ENCODE measurements at regions not wholly inside any gene's neighbourhood (a gene's known extent, or its start where the extent isn't known, plus 50 kb on each side); places are given as distances from the start of the nearest gene placed in this dataset.

- H3K9me2 ChIP-seq (ENCODE audit: insufficient read depth, low read length): no peaks in the 10 kb centered on the region
- H3K9me3 ChIP-seq (ENCODE audit: low read length): no peaks in the 10 kb centered on the region
- H3F3A ChIP-seq (ENCODE audit: insufficient read depth, low read length, poor library complexity, severe bottlenecking): no peaks in the 10 kb centered on the region
- no peak overlapping the region for H3K9ac ChIP-seq (ENCODE audit: low read length)
- peak overlapping the region; percentile 11 for H3K27ac ChIP-seq (ENCODE audit: low read length)
- H2AFZ ChIP-seq (ENCODE audit: low read depth, low read length): no peak overlapping the region
- H3K36me3 ChIP-seq (ENCODE audit: insufficient read depth, low read length): no peaks in the 10 kb centered on the region
- no peaks in the 10 kb centered on the region for H4K20me1 ChIP-seq (ENCODE audit: insufficient read depth)
- no peak for TF ChIP-seq CTCF (IDR thresholded peaks at IDR 0.05; ENCODE audit: poor library complexity, severe bottlenecking)
- TF ChIP-seq EZH2 (IDR thresholded peaks at IDR 0.05; ENCODE audit: borderline replicate concordance, insufficient read depth, low read length, poor library complexity, severe bottlenecking): no peak
- TF ChIP-seq SMC3 (conservative IDR thresholded peaks at IDR 0.05; ENCODE audit: poor library complexity): no peak
- no peak for TF ChIP-seq REST (IDR thresholded peaks at IDR 0.05; ENCODE audit: borderline replicate concordance)
- TF ChIP-seq RAD21 (conservative IDR thresholded peaks at IDR 0.05): no peak
- no peak for TF ChIP-seq TAF1 (IDR thresholded peaks at IDR 0.05; ENCODE audit: low read depth)
- no peak for TF ChIP-seq EP300 (conservative IDR thresholded peaks at IDR 0.05; ENCODE audit: poor library complexity, severe bottlenecking)
- TF ChIP-seq MXI1 (conservative IDR thresholded peaks at IDR 0.05; ENCODE audit: poor library complexity, severe bottlenecking): no peak
- TF ChIP-seq POLR2AphosphoS5 (IDR thresholded peaks at IDR 0.05): no peak
- no peak overlapping the region for H3K4me2 ChIP-seq (ENCODE audit: low read length)
- H3K27me3 ChIP-seq (ENCODE audit: insufficient read depth, low read depth, low read length): no peaks in the 10 kb centered on the region
- no peaks in the 10 kb centered on the region for H3K79me2 ChIP-seq (replicated peaks; ENCODE audit: insufficient read depth, low read length)
- no peak overlapping the region for H3K4me3 ChIP-seq (ENCODE audit: low read length)
Measured at GRCh38 chr16:63467513-63467912, 1431.3 kb upstream of the CDH8 start.

GRCh38 chr16:63462316-63462715 lies 1426.1 kb upstream of the CDH8 start:
- no peak for TF ChIP-seq REST (IDR thresholded peaks at IDR 0.05; ENCODE audit: borderline replicate concordance)
- no peak for TF ChIP-seq EZH2 (IDR thresholded peaks at IDR 0.05; ENCODE audit: borderline replicate concordance, insufficient read depth, low read length, poor library complexity, severe bottlenecking)
- TF ChIP-seq EP300 (conservative IDR thresholded peaks at IDR 0.05; ENCODE audit: poor library complexity, severe bottlenecking): no peak
- TF ChIP-seq SMC3 (conservative IDR thresholded peaks at IDR 0.05; ENCODE audit: poor library complexity): no peak
- Histone ChIP-seq H3K36me3 (ENCODE audit: insufficient read depth, low read length) (no peaks in the 10 kb centered on the region), H3K4me2 (ENCODE audit: low read length) (peak overlapping the region; percentile 4), H2AFZ (ENCODE audit: low read depth, low read length) (no peak overlapping the region), H3K27me3 (ENCODE audit: insufficient read depth, low read depth, low read length) (no peaks in the 10 kb centered on the region), H3K4me3 (ENCODE audit: low read length) (no peak overlapping the region), H3K9me2 (ENCODE audit: insufficient read depth, low read length) (no peaks in the 10 kb centered on the region), H4K20me1 (ENCODE audit: insufficient read depth) (no peaks in the 10 kb centered on the region), H3F3A (ENCODE audit: insufficient read depth, low read length, poor library complexity, severe bottlenecking) (no peaks in the 10 kb centered on the region), H3K9ac (ENCODE audit: low read length) (no peak overlapping the region), H3K79me2 (replicated peaks; ENCODE audit: insufficient read depth, low read length) (no peaks in the 10 kb centered on the region), H3K9me3 (ENCODE audit: low read length) (no peaks in the 10 kb centered on the region), H3K27ac (ENCODE audit: low read length) (no peak overlapping the region)
